HG03175 (cell line): ENCODE measurements at regions not wholly inside any gene's neighbourhood (a gene's known extent, or its start where the extent isn't known, plus 50 kb on each side); places are given as distances from the start of the nearest gene placed in this dataset.

Source experiments
- ATAC-seq: cut with Tn5 transposase; IDR thresholded peaks from one replicate; pipeline ENCODE4 v1.9.1; 2021; ENCODE audit warnings: mild to moderate bottlenecking, moderate library complexity; ENCODE audit not compliant: unreplicated experiment

DNA sequence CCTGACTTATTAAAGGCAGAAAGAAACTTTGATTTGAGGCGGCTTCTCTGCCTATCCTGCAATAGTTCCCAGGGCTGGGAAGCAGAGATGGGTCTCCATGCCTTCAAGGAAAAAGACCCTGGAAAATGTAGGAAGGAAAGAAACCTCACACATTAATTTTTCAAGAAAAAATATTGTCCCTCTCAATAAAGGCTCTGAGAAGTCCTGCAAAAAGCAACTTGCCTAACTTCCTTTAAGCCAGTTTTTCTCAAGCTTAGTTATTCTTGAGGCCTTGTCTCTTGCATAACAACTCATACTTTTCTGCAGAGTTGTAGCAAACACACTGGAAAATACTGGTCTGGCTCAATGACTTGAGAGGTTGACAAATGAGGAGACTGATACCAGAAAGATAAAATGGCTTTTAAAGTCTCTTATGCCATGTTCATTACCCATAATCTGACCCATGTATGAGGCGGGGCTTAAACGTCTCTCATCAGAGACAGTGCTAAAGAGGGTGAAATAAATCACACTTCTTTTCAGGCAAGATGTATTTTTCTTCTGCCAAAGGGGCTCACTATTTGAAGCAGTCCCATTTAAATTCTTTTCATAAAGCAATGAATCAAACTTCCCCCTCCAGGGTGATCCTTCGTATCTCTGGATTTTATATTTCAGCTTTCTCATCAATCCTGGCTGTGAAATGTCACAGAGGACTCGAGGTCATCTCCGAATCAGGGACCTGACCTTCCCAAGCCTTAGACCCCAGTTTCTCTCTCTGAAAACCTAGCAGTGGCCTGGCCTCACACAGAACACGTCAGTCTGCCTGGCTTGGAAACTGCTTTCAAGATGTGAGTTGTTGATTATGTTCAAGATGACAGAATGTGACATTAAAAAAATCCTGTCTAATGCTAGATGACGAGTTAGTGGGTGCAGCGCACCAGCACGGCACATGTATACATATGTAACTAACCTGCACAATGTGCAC is 82.3 kb upstream of the KCNG1 start:
- ATAC-seq: no peak

DNA sequence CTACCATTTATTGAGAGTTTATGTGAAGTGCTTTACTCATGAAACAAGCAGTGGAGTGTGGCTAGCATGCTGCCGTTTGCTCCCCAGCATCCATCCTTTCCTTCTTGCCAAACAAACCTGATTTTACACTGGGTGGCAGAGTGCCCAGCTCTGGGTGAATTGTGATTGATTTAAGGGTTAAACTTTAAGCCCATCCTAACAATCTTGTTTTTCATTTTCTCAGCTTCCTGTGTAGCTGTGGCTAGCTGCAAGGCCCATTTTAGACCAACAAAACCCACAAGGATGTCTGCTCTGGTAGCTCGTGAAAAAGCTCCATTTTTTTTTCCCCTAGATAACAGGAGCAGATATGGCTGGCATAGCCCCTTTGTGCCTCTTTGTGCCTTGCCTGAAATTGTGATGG is 77.7 kb upstream of the KCNG1 start:
- no peak for ATAC-seq

DNA sequence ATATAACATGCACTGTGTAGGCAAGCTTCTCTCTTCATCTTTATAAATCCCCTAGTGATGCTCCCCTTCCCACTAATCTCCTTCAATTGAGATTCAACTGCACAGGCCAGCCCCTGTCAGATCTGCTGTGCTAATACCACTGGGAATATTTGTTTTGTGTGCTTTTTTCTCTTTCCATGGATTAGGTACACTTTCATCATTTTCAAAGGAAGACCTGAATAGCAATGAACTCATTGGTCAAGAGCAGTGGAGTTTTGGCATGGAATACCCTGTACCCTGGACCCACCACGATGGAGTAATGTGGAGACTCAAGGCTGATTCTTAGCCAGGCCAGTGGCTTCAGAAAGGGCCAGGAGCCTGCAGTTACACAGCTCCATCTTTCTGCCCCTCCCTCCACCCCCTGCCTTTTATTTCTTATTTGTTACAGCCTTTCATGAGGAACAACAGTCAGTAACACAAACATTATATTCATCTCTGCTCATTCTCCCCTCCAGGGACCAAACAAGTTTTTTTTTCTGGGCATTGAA is 75.4 kb upstream of the KCNG1 start:
- ATAC-seq: no peak

DNA sequence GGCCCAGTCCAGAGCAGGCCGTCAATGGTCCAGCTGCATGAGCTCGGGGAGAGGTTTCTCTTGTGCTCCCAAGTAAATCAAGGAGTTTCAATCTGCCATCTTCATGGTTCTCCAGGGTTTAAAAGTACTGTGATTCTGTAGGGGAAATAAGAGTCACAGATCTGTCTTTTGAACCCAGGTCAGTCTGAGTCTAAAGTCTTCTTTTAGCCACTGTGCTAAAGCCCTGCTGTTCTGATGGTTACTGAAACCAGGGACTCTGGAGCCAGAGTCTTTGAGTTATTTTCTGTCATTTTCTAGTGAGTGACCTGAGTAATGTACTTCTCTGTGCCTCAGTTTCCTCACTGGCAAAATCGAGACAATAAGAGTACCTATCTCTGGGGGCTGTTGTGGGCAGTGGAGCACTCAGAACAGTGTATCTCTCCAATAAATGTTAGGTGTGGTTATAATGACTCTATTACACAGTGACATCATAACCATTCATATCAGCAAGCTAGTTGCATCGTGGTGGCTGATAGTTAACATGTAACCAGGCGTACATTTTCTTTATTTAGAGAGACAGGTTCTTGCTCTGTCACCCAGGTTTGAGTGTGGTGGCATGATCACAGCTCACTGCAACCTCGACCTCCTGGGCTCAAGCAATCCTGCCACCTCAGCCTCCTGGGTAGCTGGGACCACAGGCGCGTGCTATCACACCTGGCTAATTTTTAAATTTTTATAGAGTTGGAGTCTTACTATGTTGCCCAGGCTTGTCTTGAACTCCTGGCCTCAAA is 74.6 kb upstream of the KCNG1 start:
- no peak for ATAC-seq

DNA sequence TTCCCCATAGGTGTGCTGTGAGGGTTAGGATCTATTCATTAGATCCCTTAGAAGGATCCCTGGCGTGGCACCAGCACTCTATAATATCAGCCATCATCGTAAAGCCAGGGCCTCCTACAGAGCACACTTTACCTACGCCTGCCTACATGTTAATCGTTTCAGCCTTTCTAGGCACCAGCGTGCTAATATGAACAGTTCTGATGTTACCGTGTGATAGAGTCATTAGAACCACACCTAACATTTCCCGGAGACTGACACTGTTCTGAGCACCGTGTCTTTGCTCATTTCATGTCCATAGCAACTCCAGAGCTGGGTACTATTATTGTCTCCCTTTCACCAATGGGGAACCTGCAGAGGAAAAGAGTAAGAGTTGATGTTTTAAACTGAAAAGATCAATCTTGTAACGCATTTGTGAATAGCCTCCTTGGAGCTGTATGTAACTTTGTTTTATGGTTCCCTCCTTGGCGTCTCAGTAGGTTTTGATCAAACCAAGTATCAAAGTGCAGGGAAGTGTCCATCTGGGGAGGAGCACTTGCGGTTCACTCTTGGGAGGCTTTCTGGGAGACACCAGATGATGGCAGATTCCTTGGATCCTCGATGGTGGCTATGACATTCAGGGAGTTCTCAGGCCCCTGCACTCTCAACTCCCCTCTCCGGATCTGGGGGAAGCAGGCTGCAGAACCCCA is 73.8 kb upstream of the KCNG1 start:
- ATAC-seq: no peak

DNA sequence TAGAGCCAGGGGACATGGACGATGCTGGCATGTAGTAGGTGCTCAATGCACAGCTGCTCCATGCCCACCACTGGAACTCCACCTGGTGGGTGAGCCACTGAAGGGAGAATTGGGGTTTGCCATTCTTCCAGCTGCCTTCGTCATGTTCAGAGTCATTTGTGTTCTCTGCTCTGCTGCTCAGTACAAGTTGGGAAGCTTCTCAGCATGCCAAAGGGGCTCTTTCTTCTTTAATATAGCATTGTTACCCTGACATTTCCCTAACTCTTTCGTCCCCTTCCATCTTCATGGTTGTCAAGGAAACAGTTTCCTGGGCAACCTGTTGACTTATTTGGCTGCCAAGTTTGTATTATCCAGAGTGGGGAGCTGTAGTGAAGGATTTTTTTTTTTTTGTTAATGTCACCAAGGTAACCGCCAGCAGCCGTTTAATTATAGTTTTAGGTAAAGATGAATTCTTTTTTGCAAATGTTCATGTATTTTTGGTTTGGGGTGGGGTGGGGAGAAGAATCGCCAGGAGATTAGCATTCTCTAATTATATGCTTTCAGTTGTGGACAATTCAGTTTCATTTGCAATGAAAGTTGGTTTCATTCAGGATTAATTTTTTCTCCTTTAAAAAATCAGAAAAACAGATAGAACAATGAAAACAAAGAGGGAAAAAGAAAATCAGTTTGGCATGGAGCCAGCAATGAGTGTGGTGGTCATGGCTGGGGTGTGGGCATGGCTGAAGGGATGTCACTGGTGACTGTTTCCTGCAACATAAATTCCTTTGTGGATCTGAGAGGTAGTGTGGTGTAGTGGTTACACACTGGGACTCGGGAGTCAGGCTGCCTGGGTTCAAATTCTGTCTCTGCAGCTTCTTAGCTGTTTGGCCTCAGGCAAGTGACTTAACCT is 73.0 kb upstream of the KCNG1 start:
- no peak for ATAC-seq

DNA sequence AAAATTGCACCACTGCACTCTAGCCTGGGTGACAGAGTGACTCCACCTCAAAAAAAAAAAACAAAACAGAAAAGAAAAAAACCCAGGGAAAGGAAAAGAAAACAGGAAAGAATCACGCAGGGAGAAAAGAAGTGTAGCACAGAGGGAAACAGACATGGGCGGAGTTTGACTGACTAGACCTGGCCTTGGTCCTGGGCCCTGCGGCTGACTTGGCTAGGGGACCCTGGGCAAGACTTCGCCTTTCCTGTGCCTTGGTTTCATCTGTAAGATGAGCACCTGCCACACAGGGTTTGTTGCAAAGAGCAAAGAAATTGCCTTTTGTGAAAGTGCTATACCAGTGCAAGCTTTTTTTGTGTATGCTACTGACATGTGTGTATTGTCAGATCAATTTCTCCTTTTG is 71.3 kb upstream of the KCNG1 start:
- ATAC-seq: no peak

DNA sequence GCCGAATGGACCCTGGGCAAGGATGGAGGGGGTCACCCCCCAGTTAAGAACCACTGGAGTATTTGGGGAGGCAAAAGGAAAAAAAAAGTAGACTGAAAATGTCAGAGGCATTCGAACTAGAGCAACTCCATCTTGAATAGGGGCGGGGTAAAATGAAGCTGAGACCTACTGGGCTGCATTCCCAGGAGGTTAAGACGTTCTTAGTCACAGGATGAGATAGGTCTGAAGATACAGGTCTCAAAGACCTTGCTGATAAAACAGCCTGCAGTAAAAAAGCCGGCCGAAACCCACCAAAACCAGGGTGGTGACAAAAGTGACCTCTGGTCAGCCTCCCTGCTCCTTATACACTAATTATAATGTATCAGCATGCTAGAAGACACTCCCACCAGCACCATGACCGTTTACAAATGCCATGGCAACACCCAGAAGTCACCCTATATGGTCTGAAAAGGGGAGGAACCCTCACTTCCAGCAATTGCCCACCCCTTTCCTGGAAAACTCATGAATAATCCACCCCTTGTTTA is 70.4 kb upstream of the KCNG1 start:
- no peak for ATAC-seq

DNA sequence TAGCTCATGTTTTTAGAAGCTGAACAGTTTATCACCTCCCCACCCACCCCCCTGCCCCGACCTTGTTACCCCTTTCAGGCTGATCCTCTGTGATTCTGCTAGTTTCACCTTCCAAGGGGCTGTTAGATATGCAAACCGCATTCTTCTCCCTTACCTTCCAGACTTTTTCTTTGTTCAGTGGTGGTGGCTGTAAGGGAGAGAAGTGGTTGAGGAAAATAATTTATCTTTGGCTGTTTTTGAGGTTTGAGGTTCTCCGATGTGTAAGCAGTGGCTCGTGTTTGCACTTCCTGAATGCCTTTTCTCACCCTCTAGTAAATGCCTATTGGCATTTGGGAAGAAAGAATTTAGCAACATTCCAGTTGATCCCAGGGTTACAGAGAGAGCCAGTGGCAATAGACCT is 69.4 kb upstream of the KCNG1 start:
- no peak for ATAC-seq

DNA sequence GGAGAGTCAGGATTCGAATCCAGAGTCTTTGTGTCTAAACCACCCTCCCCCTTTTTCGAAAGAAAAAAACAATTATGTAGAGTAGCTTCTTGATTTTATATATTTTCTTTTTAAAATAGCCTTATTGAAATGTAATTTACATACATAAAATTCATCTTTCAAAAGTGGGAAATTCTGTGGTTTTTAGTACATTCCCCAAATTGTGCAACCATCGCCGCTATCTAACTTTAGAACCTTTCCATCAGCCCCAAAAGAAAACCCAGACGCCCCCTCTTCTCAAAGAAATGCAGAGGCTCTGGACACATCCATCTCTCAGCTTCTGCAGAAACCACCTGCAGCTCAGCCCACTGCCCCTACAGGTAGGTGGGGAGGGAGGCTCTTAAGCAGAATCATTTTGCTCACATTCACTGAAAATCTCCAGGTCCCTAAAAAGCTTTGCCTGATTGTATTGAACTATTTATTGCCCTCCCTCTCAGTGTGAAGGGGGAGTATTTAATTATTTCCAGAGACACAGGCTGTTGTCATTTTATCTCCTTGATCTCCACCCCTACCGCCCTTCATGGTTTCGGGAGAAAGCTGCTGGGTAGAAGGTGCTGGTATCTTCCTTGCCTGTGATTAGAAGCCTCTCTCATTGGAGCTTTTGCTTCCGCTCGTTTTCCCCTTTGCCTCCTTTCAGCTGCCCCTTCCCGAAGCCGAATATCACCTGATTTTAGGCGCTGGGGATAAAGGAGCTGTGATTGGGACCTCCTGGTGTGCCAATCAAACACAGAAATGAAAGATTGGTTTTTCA is 68.7 kb upstream of the KCNG1 start:
- no peak for ATAC-seq

DNA sequence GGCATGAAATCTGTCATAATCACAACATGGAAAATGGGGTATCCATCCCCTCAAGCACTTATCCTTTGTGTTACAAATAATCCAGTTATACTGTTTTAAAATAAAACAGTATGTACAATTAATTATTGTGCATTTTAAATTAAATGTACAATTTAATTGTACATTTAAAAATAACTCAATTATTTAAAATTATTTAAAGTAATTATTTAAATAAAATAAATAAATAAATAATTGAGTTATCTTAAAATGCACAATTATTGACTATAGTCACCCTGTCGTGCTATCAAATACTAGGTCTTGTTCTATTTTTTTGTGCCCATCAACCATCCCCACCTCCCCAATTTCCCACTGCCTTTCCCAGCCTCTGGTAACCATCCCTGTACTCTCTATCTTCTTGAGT is 66.9 kb upstream of the KCNG1 start:
- no peak for ATAC-seq

DNA sequence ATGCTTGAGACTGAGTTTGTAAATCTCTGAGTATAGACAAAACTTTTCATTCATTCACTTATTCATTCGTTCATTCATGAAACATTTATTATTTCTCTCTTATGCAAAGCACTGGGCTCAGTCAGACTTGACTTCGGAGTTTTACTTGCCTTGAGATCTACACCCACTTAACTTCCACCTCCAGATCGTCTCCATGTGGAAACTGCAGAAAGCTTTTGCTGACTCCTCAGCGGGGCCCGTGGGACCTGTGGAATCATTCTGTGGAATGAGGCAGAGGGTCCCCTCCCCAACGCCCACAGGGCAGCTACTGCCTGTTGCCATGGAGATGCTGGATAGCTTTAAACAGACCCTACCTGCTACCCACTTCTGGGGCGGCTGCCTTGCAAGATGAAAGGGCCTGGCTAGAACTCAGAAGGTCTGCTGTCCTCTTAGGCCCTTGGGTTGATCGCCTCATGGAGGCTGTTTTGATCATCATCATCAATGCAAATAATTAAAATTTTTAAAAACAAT is 66.4 kb upstream of the KCNG1 start:
- ATAC-seq: no peak

DNA sequence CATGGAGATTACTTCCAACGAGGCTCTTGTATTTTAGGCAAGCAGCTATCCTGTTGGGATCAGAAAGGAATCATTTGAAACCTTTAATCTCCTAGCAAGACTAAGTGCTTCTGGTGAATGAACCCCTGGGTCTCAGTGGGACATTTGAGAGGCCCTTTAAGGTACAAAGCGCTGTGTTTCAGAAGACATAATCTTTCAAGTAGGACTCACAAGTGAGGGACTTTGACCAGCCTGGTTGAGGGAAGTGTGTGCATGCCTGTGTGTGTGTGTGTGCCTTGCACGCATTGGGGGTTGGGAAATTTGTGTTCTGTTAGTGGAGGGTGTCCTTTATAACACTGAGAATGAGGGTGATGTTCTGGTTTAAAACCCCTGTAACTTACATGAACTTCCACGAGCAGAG is 64.4 kb upstream of the KCNG1 start:
- no peak for ATAC-seq

DNA sequence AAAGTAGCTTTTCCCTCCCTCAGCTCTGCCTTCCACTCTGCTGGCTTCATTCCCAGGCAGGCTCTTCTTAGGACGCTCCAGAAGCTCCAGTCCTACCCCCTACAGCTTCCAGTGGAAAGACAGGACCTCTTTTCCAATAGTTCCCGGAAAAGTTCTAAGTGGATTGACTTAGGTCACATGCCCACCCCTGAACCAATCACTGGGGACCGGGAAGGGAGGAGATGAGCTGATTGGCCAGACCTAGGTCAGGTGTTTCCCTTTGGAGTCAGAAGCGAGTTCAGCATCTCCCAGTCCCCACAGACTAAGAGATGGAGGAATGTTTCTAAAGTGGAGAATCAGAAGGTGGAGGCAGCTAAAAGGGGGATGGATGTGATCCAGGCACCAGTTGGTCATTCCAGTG is 62.9 kb upstream of the KCNG1 start:
- no peak for ATAC-seq

DNA sequence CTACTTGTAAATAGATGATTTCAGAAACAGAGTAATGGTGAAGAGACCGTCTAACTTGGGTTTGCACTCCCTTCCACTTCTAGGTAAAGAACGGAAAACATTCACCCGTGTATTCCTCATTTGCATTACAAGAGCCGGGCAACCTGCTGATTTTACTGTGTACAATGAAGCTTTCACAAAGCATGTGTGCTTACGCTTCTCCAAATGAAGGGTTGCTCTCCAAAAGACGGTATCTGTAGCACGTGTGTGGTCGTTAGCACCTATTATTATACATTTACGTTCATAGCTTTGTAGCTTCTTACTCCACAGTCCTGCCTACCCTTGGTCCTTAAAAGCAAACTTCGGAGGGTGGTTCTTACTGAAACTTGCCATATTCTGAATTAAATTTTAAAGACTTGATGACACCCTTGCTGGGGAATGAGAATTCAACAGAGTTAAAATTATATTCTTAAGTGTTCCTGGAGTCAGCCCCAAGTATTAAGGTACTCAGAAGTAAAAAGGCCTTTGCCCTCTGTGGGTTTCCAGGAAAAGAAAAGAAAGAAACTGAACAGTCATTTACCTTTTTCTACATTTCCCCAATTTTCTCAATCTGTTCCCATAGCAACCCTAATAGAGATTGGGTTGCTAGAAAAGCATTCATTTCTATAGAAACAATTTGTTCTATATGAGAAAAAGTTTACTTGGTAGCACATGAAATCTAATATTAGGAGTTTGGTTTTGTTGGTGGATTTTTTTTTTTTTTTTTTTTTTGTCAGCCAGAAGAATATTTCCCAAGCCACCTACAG is 61.9 kb upstream of the KCNG1 start:
- no peak for ATAC-seq

DNA sequence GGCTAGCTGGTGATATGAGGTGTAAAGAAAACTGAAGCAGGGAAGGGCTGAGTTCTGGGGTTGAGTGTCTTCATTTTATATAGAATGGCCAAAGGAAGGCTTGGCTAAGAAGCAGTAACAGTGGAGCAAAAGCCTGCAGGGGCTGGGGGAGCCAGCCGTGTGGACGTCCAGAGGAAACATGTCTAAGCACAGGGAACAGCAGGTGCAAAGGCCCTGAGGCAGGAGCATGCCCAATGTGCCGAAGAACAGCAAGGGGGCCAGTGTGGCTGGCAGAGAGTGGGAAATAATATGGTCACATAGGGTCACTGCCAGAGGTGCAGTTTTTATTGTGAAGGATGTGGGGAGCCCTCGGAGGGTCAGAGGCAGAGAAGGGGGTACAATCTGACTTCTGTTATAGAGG is 60.5 kb upstream of the KCNG1 start:
- ATAC-seq: no peak

DNA sequence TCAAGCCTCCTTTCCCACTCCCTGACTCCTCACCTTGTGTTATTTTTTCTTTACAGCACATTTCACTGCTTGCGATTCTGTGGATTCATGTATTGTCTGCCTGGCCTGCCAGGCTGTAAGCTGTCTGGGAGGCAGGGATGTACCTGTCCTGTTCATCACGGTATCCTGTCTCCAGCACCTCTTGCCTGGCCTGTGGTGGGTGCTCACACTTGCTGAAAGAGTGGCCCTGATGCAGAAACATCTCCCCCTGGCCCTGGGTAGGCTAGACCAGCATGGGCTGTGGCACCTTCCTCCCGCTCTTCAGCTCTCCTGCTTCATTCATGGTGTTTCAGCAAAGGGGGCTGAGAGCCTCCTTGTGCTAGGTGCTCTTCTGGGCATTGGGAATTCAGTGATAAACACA is 60.1 kb upstream of the KCNG1 start:
- no peak for ATAC-seq

DNA sequence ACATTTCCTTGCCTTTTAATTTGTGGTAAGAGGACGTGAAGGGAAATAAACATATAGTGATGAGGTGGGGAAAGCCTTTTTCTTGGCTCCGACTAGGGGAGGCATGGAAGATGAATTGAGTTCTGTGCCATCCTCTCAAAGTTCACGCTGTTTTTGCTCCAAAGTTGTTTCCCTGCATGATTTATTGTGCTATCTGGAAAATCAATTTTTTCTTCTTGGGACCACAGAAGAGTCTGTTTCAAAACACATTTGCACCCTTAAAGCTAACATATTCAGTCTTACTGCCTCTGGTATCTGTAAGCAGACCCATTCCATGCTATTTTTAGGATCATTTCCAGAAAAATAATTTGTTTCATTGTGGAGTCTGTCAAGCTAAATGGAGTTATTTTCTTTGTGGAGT is 57.6 kb upstream of the KCNG1 start:
- no peak for ATAC-seq
